Esophagus squamous epithelium (tissue), 5 donors: ENCODE measurements at regions not wholly inside any gene's neighbourhood (a gene's known extent, or its start where the extent isn't known, plus 50 kb on each side); places are given as distances from the start of the nearest gene placed in this dataset.
"Not testable (repeated sequence)": the region's sequence is repeated elsewhere in the genome, so short reads cannot be mapped to it uniquely, and the experiment has no call there.

Experiments
- DNase-seq: peaks from one replicate; lab custom pipeline; 2025; lab: John Stamatoyannopoulos, UW
- H3K27ac ChIP-seq, 4 donors: fragments of 200-600 bp; sonication (generic); one replicate each; pipeline ENCODE4 v1.5.1; 2016 to 2019; ENCODE audit warnings: mild to moderate bottlenecking in 1 of 4
- H3K27me3 ChIP-seq, 4 donors: fragments of 200-600 bp; sonication (generic); 1 replicate in 3 of 4; 2 replicates in 1 of 4; pipeline versions ENCODE4 v1.5.1 to v1.6.0; 2017 to 2021; ENCODE audit warnings: antibody characterized with exemption in 1 of 4
- H3K36me3 ChIP-seq, 3 donors: fragments of 200-600 bp; sonication (generic); one replicate each; pipeline ENCODE4 v1.5.1; 2016 to 2019
- H3K4me1 ChIP-seq, 3 donors: fragments of 200-600 bp; sonication (generic); one replicate each; pipeline ENCODE4 v1.5.1; 2017 to 2019
- H3K4me3 ChIP-seq, 4 donors: fragments of 200-600 bp; sonication (generic); 1 replicate in 3 of 4; 2 replicates in 1 of 4; pipeline ENCODE4 v1.5.1; 2016 to 2019; ENCODE audit warnings: mild to moderate bottlenecking in 2 of 4, moderate library complexity in 1 of 4
- H3K9me3 ChIP-seq, 3 donors: fragments of 200-600 bp; sonication (generic); one replicate each; pipeline ENCODE4 v1.5.1; 2016 to 2019
- CTCF ChIP-seq, 6 experiments: fragments of 450-650 bp in 4 of 6; fragments of 200-600 bp in 2 of 6; sonication (generic) in 2 of 6; IDR thresholded peaks; one replicate each; pipeline ENCODE4 v1.5.1; 2016 to 2019; ENCODE audit warnings: antibody characterized with exemption in 6 of 6, mild to moderate bottlenecking in 4 of 6, moderate library complexity in 4 of 6
- POLR2A ChIP-seq, 4 donors: fragments of 450-650 bp; IDR thresholded peaks; one replicate each; pipeline ENCODE4 v1.6.1; 2017; ENCODE audit warnings: antibody characterized with exemption in 4 of 4, mild to moderate bottlenecking in 4 of 4, moderate library complexity in 3 of 4
- WGBS, 2 donors: methylation state at CpG; one replicate each; pipeline ENCODE4 v1.1.5; 2018; 5-methylcytosine and 5-hydroxymethylcytosine counted together
- intact Hi-C: fragments of 100-400 bp; cut with DNase I; formaldehyde crosslinking; loops from one replicate; pipeline ENCODE4 v1.15.0; 2022
- donor health status: DM: yes; HTN: yes; CAD: no.

DNA sequence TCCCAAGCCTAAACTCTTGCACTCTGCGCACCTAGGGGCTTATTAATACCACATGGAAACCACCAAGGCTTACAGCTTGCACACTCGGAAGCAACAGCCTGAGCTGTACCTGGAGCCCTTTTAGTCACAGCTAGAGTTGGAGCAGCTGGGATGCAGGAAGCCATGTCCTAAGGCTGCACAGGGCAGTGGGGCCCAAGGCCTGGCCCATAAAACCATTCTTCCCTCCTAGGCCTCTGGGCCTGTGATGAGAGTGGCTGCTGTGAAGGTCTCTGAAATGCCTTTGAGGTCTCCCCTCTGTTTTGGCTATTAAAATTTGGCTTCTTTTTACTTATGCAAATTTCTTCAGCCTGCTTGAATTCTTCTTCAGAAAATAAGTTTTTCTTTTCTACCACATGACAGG, 383.9 kb upstream of the UBE2E2 start:
- H3K27me3 ChIP-seq: no peaks in the 10 kb centered on the region
- H3K4me3 ChIP-seq: no peak overlapping the region
- H3K27ac ChIP-seq: no peak overlapping the region
- DNase-seq: no peak
- H3K9me3 ChIP-seq: no peaks in the 10 kb centered on the region
- TF ChIP-seq POLR2A (IDR thresholded peaks at IDR 0.05) (no peak), CTCF (IDR thresholded peaks at IDR 0.05) (no peak)
- intact Hi-C loops: no loop called here
- 86 to 93% methylated on average over 2 of the region's 2 CpGs for WGBS, 2 donors
- no peaks in the 10 kb centered on the region for H3K36me3 ChIP-seq
- no peaks in the 10 kb centered on the region for H3K4me1 ChIP-seq

GRCh38 chr3:22835041-22835440, 368.1 kb upstream of the UBE2E2 start:
- TF ChIP-seq POLR2A (IDR thresholded peaks at IDR 0.05) (no peak), CTCF (IDR thresholded peaks at IDR 0.05) (no peak)
- Histone ChIP-seq H3K27me3 (no peaks in the 10 kb centered on the region), H3K4me1 (peaks cover 0 to 12% (median 0%) of the 10 kb centered on the region in 3 donors), H3K4me3 (no peak overlapping the region), H3K27ac (no peak overlapping the region), H3K9me3 (no peaks in the 10 kb centered on the region), H3K36me3 (no peaks in the 10 kb centered on the region)
- intact Hi-C loops: no loop called here
- no peak for DNase-seq
- whole genome bisulfite sequencing, 2 donors: 9 to 13% methylated on average over 2 of the region's 2 CpGs

GRCh38 chr3:22836131-22836530, 367.0 kb upstream of the UBE2E2 start:
- Histone ChIP-seq H3K27me3 (no peaks in the 10 kb centered on the region), H3K36me3 (no peaks in the 10 kb centered on the region), H3K4me3 (no peak overlapping the region), H3K9me3 (no peaks in the 10 kb centered on the region), H3K27ac (no peak overlapping the region), H3K4me1 (peaks cover 0 to 12% (median 0%) of the 10 kb centered on the region in 3 donors)
- TF ChIP-seq CTCF (IDR thresholded peaks at IDR 0.05) (no peak), POLR2A (IDR thresholded peaks at IDR 0.05) (no peak)
- 33 to 43% methylated on average over 1 of the region's 1 CpG for WGBS, 2 donors
- no peak for DNase-seq
- intact Hi-C loops: no loop called here

DNA sequence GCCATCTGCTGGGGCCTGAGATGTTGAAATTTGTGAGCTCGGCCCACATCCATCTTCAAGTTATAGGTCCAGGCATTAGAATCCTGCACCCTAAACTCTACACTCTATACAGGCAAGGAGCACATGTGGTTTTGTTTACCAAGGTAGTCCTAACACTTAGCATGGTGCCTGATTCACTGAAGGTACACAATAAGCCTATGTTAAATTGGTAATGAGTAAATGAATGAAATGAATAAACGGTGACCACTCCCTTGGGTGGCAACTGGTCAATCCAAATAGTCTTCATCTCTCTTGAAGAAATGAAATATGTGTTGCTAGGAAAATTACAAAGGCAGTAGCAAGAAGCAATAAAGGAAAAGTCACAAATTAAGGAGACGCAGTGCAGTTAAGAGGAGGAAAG, 359.3 kb upstream of the UBE2E2 start:
- 75 to 77% methylated on average over 3 of the region's 3 CpGs for WGBS, 2 donors
- Histone ChIP-seq H3K4me1 (no peaks in the 10 kb centered on the region), H3K4me3 (no peak overlapping the region), H3K36me3 (no peaks in the 10 kb centered on the region), H3K9me3 (no peaks in the 10 kb centered on the region), H3K27ac (no peak overlapping the region), H3K27me3 (no peaks in the 10 kb centered on the region)
- intact Hi-C loops: no loop called here
- TF ChIP-seq POLR2A (IDR thresholded peaks at IDR 0.05) (no peak), CTCF (IDR thresholded peaks at IDR 0.05) (no peak)
- no peak for DNase-seq

GRCh38 chr3:22846566-22846965, 356.6 kb upstream of the UBE2E2 start:
- Histone ChIP-seq H3K36me3 (no peaks in the 10 kb centered on the region), H3K4me3 (no peak overlapping the region), H3K9me3 (no peaks in the 10 kb centered on the region), H3K4me1 (no peaks in the 10 kb centered on the region), H3K27ac (no peak overlapping the region), H3K27me3 (no peaks in the 10 kb centered on the region)
- intact Hi-C loops: no loop called here
- WGBS, 2 donors: 92 to 94% methylated on average over 5 of the region's 5 CpGs
- no peak for TF ChIP-seq POLR2A (IDR thresholded peaks at IDR 0.05)
- no peak for TF ChIP-seq CTCF (IDR thresholded peaks at IDR 0.05)
- no peak for DNase-seq

DNA sequence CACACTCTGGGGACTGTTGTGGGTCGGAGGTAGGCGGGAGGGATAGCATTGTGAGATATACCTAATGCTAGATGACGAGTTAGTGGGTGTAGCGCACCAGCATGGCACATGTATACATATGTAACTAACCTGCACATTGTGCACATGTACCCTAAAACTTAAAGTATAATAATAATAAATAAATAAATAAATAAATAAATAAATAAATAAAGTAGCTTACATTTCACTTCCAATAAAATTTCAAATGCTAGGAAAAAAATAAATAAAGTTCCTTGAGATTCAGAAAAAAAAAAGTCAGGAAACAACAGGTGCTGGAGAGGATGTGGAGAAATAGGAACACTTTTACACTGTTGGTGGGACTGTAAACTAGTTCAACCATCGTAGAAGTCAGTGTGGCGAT, 353.5 kb upstream of the UBE2E2 start:
- intact Hi-C loops, H3K9me3 ChIP-seq, H3K4me3 ChIP-seq, DNase-seq, H3K27me3 ChIP-seq, H3K27ac ChIP-seq, H3K4me1 ChIP-seq, H3K36me3 ChIP-seq: not testable (repeated sequence)
- WGBS, 2 donors: 74 to 94% methylated on average over 4 to 6 of the region's 6 CpGs
